Inflammatory macrophage treated with lipopolysaccharide for 4 hours (primary cell): ENCODE measurements at regions not wholly inside any gene's neighbourhood (a gene's known extent, or its start where the extent isn't known, plus 50 kb on each side); places are given as distances from the start of the nearest gene placed in this dataset.

ENCODE experiments used
- DNase-seq: peaks from one replicate; pipeline ENCODE4 v3.0.0-alpha.2; 2020

DNA sequence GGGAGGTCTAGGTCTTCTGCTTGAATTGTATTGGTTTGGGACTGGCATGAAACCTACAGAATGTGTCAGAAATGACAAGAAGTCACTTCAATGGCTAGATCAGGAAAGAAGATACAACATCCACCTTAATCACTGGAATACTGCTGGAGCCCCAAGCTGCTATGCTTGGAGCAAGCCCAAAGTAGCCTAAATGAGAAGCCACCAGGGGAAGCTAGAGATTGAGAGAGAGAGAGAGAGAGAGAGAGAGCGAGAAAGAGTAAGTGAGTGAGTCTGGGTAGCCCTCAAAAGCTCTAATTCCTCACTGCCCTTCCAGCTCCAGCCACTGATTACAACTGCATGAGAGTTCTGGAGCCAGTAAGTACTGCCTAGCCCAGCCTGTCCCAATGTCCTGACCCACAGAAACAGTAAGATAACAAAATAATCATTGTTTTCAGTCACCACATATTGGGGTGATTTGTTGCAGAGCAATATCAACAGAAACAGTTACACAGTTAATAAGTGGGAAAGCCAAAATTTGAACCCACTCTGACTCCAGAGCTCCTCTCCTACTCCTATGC is 529.2 kb upstream of the GOLIM4 start:
- DNase-seq: no peak

DNA sequence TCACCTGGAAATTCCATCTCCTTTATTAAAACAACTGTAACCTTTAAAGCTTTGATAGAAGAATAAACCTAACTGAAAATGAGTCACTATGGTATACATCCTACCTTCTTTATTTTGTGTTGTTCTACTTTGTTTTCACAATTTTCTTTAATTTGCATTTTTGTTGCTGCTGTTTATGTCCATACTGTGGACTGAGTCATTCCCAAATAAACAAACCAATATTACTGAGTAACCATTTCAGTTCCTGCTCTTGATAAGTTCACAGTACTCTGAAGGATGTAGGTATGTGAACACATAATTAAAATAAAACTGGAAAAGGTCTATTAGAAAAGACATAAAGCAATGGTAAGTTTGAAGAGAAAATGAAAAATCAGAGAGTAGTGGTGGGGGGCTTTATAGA is 528.5 kb upstream of the GOLIM4 start:
- no peak for DNase-seq

DNA sequence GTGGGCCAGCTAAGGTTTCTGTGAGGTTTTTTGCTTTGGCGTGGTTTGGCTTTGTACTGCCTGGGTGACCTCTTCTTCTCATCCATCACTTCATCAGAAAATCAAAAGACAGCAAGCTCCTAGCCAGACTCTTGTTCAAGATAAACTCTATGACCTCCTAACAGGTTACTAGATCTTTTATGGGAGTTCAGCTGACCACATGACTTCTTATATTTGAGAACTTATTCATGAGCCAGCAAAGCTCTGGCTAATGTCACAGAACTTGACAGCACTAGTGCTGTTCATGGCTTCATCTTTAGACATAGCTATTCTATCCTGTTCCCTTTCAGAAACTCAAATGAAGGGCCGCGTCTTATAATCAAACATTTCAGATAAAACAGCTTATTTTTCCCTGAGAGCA is 527.1 kb upstream of the GOLIM4 start:
- no peak for DNase-seq

DNA sequence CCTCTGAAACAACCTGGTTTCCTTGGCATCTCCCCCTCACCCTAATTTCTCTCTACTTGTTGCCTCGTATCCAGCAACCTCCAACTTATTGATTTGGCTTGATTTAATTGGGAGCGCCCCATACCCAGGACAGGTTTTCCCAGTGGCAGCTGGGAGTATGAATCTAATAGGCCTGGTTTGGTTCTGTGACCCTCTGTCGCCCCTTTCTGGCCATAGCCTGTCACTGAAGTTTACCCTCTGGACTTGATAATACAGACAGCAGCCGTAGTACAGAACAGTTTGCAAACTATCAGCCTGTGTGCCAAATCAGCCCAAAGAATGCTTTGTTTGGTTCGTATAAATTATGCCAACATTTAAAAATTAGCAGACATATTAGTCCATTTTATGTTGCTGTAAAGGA is 525.1 kb upstream of the GOLIM4 start:
- DNase-seq: no peak

DNA sequence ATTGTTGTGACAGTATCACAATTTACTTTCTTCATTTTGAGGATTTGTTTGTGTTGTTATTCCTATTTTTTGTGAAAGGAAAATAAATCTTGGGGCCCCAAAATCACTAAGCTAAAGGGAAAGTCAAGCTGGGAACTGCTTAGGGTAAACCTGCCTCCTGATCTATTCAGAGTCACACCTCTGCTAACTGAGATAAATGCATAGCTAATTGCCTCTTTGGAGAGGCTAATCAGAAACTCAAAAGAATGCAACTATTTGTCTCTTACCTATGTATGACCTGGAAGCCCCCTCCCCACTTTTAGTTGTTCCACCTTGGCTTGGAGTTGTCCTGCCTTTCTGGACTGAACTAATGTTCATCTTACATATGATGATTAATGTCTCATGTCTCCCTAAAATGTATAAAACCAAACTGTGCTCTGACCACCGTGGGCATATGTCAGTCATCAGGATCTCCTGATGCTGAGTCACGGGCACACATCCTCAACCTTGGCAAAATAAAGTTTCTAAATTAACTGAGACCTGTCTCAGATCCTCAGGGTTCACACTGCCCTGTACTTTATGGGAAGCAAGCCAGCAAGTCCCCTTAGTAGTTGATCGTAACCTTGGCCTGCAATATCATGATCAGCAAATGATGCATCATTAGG is 523.2 kb upstream of the GOLIM4 start:
- no peak for DNase-seq

DNA sequence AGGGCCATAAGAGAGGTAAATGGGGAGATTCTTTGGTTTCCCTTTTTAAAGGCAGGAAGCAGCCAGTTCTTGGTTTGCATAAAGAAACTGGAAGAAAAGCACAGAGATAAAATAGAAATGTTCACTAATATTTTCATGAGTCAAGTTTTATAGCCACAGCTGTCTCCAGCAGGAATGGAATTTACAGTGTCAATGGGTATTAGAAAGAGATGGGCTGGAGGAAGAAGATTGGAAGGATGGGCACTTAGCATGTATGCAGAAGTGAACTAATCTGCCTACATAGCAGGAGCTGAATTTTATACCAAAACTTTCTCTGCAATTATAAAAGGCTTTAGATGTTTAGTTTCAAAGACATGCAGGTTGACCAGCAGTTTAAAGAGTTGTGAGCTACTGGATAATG is 521.9 kb upstream of the GOLIM4 start:
- no peak for DNase-seq

DNA sequence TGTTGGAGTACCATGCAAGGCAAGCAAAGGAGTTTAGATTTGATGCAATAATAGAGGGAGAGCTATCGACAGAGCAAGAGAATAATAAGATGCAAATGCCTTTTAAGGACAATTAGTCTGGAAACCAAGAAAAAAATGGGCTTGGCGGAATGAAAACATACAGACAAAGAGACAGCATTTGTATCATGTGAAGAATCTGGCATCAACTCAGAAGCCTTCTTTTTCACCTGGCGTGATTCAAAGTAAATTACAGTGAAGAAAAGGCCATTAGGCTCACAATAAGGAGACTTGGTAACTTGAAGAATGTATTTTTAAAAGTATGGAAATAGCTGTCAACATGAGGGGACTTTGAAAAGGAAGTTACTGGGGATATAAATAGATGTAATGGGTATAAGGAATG is 521.2 kb upstream of the GOLIM4 start:
- no peak for DNase-seq

DNA sequence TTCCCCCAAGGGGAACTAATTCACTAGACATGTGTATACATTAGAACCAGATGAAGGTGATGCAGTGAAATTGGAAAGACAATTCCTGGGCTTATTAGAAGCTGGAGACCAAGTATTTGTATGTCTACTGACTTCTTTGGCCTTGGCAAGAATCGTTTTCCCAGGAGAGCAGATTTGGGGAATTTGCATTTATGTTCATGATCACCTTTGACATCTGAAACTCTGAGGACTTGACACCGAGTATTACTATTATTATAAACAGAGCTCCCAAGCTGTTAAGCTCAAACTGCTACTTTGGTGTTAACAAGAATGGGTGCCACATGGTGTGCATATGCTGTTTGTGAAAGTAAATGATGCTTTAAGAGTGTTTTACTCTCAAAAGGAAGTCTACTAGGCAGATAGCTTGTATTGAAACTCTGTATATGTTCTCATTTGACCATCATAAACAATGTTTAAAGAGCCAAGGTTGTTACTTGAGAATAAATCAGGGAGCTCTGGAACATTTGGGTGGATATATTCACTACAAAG is 519.8 kb upstream of the GOLIM4 start:
- DNase-seq: no peak

DNA sequence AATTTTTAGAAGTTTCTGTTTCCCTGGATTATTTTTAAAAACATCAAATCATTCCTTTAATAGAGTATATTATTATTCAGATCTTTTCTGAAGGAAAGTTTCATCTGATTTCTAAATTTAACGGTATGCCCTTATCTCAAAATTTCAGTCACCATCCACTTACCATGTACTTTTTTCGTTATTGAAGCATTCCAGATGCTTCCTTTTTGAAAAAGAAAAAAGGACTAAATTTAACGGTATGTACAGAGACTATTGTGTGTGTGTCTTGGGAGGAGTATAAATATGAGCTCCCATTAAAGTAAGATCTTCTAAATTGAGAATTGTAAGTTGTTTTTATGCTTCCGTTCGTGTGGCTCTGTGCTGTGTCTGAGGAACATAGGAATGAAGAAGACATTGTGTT is 517.4 kb upstream of the GOLIM4 start:
- DNase-seq: no peak

DNA sequence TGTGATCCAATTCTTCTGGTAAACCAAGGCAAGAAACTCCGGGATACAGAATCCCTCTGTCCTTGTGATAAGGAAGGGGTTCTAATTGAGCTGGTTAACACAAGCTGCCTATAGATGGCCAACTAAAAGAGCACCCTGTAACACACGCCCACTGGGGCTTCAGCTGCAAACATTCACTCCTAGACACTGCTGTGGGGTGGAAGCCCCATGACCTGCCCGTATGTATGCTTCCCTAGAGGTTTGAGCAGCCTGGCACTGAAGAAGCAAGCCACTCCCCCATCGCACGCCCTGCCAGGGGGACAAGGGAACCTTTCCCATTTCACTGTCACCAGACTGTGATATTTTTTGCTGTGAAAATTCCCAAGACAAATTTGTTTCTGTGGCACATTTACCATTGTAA is 516.9 kb upstream of the GOLIM4 start:
- DNase-seq: no peak

DNA sequence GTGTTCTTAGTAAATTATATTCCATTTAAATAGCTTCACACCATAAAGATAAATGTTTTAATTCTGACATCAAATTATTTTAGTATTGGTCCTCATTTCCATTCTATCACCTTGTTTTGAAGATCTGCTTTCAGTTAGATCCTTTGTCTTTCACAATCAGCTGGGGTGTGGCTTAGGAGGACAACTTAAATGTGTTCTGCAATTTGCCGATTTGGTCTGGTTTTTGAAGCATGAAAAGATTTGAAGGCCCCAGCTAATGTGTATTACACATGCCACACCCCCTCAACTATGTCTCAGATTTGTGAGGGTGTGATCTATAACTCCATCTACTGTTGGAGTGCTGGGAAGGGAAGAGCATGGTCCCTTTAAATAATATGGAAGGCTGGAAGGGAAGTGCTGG is 516.1 kb upstream of the GOLIM4 start:
- no peak for DNase-seq

DNA sequence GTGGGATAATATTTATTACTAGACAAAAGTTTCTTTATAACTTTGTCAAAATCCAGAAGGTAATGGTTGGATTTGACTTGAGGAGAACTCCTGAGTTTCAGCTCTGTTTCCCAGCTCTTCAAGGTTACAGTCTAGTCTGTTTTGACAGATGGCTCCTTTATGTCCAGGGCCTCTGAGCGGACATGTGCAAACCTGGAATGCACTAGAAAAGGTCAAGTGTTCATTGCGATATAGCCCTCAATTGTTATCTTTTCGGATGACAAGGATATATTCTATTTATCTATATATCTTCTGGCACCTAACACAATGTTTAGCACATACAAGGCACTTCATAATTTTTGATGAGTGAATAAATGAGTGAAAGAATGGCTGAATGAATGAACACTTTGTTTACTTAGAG is 513.2 kb upstream of the GOLIM4 start:
- no peak for DNase-seq

DNA sequence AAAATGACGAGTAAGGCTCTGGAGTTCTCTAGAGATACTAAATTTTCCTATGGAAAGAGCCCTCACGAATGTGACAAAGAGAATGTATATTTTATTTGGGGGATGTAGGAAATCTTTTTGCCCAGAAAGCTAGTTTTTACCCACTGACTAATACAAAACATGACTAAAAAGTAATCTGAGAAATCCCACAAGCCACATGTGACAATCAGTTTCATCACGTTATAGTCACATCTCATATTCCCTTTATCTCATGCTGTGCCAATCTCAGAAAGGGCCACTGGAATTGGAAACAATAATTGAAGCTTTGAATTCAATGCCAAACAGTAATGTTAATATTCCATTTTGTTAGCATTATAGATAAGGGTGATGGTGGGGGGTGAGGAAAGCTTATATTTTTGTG is 509.0 kb upstream of the GOLIM4 start:
- no peak for DNase-seq

DNA sequence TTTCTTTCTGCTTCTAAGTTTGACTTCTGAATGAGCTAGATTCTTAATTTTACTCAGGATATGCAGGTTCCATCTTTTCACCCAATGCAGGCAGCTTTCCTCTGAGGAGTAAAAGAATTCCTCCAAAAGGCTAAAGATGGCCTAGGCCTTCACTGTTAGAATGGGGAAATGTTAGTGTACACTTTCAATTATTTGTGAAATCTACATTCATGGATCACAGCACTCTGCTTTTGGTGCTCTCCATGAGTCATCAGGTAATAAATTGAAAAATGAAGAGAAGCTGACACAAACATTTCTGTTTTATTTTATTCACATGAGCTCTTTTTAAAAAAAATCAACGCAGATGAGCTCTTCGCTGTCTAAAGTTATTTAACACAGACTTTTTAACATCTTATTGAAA is 502.5 kb upstream of the GOLIM4 start:
- DNase-seq: no peak

DNA sequence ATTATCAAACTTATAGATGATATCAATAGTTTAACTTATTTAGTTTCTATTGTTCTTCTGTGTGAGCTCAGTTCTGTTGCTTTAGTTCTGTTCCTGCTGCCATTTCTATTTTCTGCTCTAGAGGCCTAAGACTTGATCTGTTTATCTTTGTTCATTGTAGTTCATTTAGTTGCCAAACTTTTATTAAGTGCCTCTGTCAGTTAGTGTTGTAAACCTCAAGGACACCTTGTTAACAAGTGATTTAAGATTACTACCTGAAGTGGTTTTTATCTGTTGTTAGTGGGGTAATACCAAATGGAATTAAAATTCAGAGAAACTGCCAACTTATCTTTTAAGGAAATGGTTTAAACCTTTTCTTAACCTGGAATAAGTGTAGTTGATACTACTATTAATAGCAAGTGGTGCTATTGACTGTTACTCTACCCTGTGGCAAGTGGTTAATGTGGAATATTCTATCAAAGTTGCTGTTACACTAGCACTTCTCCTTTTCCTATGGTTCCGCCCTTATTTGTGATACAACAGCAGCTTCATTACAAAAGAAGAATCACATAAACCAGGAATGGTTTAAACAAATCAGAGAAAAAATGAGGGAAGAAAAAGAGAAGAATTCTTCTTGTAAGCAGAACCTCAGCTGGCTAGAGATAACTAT is 500.6 kb upstream of the GOLIM4 start:
- no peak for DNase-seq

DNA sequence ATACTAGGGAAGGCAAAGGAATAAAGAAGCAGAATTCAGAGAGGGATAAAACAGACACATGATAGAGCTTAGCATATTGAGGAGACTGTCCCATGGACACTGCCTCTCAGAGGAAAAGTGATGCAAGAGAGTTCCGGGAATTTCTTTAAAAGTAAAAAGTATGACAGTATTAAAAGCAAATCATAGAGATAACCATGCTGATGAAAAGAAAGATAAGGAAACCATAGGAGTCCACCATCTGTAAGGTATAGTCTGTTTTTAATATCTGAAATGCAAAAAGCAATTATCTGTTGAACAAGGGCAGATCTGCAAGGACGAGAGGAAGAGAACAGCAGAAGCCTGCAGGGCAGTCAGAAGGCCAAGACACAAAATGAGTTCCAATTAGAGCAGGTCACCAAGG is 495.9 kb upstream of the GOLIM4 start:
- DNase-seq: no peak

DNA sequence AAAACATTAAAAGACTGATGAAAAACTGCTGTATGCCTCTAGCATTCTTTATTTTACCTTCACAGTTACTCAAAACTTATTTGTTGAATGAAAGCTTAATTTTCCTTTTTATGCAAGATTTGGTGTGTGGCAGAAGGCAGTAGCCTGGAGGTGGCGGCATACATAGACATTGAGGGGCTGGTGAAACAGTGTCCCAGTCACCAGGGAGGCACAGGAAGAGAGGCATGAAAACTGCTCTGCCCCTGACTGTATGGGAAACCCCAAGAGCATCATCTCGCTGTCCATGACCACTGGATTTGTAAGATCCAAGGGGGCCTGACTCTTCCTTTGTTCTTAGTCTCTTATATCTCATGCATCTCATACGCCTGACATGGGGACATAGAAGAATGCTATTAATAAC is 493.7 kb upstream of the GOLIM4 start:
- DNase-seq: no peak

DNA sequence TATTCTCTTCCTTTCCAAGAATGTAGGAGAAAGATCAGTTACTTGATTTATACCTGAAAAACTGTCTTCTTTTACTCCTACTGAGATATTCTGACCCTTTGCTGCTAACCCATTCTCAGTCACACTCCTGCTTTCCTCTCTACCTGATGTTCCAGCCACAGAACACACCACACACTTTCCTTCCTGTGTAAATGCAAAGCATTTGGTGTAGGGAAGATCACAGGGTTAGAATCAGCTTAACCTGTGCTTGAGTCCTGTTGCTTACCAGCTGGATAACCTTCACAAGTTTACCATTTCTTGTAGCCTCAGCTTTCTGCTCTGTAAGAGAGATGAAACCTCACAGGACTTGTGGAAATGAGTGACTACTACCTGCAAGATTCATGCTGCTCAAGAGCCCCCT is 489.8 kb upstream of the GOLIM4 start:
- no peak for DNase-seq

DNA sequence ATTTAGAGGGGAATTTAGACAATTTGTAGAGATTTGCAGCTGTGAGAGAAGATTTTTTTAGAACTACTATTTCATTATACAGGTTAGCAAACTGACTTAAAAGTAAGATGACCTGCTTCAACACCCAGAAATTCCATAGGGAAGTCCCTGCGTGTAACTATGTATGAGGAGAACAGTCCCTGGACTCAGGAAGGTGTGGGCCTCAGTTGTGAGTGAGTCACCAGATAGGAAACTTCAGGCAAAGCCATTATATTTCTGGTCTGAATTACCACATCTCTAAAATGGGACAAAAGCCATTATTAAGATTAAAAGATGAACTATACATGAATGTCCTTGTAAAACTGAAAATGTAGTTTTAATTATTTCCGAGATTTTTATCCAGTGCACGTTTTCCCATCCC is 488.3 kb upstream of the GOLIM4 start:
- no peak for DNase-seq

DNA sequence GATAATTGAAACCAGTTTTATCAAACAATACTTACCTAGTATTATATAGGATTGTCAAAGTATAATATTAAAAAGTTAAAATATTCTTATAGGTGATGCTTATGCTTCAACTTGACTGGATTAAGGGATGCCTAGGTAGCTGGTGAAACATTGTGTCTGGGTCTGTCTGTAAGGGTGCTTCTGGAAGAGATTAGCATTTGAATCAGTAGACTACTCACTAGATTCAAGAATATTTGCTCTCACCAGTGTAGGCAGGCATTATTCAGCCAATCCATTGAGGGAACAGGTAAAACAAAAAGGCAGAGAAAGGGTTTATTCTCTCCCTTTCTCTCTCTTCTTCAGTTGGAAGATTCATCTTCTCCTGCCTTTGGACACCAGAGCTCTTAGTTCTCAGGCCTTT is 486.8 kb upstream of the GOLIM4 start:
- DNase-seq: no peak

DNA sequence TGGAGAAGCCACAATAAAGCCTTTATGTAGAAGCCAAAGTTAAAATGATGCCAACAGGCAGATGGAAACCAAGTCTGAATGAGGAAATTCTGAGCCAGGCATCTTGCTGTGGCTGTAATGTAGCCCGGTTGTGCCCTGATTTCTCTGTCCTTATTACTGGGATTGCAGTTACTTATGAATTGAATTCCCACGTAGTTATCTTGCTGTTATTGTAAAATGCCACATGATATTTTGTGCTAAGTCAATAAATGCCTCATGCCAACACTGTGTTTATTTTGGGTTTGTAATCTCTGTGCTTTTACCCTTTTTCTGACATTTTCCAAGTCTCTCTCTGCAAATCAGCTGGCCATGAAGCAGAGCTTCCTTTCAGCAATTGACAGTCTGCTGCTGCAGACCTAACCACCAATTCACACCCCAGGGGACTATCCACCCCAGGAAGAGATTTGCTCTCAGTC is 486.1 kb upstream of the GOLIM4 start:
- DNase-seq: no peak

DNA sequence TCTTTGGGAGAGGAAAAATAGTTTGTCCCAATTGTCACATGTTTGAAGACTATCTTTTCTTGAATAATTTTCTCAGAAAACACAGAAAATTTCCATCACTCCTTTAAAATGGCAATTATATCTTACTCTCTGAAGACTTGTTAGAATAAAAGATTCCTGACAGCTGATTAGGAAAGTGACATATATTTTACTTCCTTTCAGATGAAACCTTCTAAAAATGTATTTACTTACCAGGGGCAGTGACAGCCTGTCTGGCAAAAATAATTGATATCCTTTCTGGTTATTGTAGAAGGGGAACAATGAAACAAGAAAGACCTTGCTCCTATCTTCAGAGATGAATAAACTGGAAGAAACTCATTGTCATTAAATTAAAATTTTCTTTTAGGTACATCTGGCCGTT is 483.3 kb upstream of the GOLIM4 start:
- DNase-seq: no peak

DNA sequence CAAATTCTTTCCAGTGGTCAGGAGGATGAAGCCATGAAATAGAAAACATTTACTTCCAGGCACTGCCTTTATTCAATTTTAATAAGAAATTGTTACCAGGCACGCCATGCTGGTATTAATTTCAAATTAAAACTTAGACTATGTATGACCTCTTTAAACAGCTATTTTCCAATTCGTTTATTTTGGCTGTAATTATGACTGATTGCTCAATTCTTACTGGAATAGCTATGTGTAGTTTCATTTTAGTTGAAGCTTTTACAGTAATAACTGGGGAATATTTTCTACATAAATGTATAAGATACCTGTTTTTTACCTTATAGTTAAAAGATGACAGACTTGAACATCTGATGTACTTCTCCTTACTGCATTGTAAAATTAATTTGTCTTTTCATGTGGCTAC is 480.0 kb upstream of the GOLIM4 start:
- no peak for DNase-seq

DNA sequence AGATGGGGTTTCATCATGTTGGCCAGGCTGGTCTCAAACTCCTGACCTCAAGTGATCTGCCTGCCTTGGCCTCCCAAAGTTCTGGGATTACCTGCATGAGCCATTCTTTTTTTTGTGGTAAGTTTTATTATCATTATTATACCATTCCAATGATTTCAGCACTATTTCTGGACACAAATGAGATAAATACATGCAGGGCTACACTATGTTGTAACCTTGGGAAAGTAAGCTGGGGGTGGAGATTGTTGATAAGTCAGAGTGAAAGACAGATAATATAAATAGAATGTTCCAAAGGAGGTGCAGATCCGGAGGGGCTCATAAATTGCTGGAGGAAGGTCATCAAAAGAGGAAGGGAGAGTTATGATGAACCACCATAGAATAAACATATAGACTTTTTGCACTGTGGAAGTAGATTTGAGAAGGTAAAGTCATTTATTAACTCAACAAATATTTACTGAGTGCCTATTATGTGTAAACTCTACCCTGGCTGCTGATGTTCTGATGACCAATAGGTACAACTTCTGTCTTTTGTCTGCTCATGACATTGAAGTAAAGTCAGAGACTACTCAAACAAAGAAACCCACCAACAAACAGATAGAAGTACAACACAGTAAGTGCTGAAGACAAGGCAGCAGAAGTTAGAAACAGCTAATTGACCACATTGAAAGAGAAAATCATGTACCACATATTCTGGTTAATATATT is 478.9 kb upstream of the GOLIM4 start:
- DNase-seq: no peak
